ENCODE measurements at regions not wholly inside any gene's neighbourhood (a gene's known extent, or its start where the extent isn't known, plus 50 kb on each side); places are given as distances from the start of the nearest gene placed in this dataset.

DNA sequence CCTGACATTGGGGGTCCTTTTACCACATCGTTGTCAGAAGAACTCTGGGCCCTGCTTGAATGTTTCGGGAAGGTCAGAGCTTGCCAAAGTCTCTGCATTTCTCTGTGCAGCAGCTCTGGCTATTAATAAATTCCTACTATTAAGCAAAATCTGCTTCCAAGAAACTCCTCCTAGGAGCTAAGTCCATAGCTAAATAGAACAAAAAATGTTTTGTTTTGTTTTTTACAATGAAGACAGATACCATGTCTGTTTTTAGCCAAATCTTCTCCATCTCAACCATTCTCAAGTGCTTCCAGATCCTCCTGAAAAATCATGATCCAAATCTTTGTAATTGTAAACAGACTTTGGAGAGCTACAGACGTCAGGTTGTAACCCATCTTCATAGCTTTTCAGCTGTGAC, 161.6 kb downstream of the SPATA18 start (continued):
- TF ChIP-seq, protein P1, sequence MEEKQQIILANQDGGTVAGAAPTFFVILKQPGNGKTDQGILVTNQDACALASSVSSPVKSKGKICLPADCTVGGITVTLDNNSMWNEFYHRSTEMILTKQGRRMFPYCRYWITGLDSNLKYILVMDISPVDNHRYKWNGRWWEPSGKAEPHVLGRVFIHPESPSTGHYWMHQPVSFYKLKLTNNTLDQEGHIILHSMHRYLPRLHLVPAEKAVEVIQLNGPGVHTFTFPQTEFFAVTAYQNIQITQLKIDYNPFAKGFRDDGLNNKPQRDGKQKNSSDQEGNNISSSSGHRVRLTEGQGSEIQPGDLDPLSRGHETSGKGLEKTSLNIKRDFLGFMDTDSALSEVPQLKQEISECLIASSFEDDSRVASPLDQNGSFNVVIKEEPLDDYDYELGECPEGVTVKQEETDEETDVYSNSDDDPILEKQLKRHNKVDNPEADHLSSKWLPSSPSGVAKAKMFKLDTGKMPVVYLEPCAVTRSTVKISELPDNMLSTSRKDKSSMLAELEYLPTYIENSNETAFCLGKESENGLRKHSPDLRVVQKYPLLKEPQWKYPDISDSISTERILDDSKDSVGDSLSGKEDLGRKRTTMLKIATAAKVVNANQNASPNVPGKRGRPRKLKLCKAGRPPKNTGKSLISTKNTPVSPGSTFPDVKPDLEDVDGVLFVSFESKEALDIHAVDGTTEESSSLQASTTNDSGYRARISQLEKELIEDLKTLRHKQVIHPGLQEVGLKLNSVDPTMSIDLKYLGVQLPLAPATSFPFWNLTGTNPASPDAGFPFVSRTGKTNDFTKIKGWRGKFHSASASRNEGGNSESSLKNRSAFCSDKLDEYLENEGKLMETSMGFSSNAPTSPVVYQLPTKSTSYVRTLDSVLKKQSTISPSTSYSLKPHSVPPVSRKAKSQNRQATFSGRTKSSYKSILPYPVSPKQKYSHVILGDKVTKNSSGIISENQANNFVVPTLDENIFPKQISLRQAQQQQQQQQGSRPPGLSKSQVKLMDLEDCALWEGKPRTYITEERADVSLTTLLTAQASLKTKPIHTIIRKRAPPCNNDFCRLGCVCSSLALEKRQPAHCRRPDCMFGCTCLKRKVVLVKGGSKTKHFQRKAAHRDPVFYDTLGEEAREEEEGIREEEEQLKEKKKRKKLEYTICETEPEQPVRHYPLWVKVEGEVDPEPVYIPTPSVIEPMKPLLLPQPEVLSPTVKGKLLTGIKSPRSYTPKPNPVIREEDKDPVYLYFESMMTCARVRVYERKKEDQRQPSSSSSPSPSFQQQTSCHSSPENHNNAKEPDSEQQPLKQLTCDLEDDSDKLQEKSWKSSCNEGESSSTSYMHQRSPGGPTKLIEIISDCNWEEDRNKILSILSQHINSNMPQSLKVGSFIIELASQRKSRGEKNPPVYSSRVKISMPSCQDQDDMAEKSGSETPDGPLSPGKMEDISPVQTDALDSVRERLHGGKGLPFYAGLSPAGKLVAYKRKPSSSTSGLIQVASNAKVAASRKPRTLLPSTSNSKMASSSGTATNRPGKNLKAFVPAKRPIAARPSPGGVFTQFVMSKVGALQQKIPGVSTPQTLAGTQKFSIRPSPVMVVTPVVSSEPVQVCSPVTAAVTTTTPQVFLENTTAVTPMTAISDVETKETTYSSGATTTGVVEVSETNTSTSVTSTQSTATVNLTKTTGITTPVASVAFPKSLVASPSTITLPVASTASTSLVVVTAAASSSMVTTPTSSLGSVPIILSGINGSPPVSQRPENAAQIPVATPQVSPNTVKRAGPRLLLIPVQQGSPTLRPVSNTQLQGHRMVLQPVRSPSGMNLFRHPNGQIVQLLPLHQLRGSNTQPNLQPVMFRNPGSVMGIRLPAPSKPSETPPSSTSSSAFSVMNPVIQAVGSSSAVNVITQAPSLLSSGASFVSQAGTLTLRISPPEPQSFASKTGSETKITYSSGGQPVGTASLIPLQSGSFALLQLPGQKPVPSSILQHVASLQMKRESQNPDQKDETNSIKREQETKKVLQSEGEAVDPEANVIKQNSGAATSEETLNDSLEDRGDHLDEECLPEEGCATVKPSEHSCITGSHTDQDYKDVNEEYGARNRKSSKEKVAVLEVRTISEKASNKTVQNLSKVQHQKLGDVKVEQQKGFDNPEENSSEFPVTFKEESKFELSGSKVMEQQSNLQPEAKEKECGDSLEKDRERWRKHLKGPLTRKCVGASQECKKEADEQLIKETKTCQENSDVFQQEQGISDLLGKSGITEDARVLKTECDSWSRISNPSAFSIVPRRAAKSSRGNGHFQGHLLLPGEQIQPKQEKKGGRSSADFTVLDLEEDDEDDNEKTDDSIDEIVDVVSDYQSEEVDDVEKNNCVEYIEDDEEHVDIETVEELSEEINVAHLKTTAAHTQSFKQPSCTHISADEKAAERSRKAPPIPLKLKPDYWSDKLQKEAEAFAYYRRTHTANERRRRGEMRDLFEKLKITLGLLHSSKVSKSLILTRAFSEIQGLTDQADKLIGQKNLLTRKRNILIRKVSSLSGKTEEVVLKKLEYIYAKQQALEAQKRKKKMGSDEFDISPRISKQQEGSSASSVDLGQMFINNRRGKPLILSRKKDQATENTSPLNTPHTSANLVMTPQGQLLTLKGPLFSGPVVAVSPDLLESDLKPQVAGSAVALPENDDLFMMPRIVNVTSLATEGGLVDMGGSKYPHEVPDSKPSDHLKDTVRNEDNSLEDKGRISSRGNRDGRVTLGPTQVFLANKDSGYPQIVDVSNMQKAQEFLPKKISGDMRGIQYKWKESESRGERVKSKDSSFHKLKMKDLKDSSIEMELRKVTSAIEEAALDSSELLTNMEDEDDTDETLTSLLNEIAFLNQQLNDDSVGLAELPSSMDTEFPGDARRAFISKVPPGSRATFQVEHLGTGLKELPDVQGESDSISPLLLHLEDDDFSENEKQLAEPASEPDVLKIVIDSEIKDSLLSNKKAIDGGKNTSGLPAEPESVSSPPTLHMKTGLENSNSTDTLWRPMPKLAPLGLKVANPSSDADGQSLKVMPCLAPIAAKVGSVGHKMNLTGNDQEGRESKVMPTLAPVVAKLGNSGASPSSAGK (IDR thresholded peaks at IDR 0.05), result no peak
- TF ChIP-seq ZC3H11A (IDR thresholded peaks at IDR 0.05; ENCODE audit: low read depth, low read length) (no peak), SOX6 (IDR thresholded peaks at IDR 0.05) (no peak), ATF1 (CRISPR knock-in tag; IDR thresholded peaks at IDR 0.05) (no peak), ATF1 (tag; IDR thresholded peaks at IDR 0.05) (no peak), ZNF586 (CRISPR knock-in tag; conservative IDR thresholded peaks at IDR 0.05) (no peak), GATAD2B (IDR thresholded peaks at IDR 0.05; ENCODE audit: borderline replicate concordance) (no peak)
